HL-60 (cell line): ENCODE measurements at regions not wholly inside any gene's neighbourhood (a gene's known extent, or its start where the extent isn't known, plus 50 kb on each side); places are given as distances from the start of the nearest gene placed in this dataset.

Experiments
- DNase-seq, 2 experiments: peaks; one replicate each; pipeline ENCODE4 v3.0.0-alpha.2; 2010 to 2020; ENCODE audit warnings: low read depth in 1 of 2, low spot score in 1 of 2
- H3K27ac ChIP-seq: fragments of 250-450 bp; sonication (Bioruptor Pico); replicated peaks from 2 replicates; pipeline ENCODE4 v1.5.1; 2020; ENCODE audit warnings: mild to moderate bottlenecking, moderate library complexity
- H3K27me3 ChIP-seq: fragments of 250-450 bp; sonication (Bioruptor Pico); 2 replicates; pipeline ENCODE4 v1.5.1; 2021; ENCODE audit warnings: mild to moderate bottlenecking, moderate library complexity; ENCODE audit not compliant: insufficient read depth, poor library complexity, severe bottlenecking
- H3K4me3 ChIP-seq: replicated peaks from 2 replicates; pipeline ENCODE4 v1.5.1; 2011; ENCODE audit warnings: mild to moderate bottlenecking, control low read depth, low read length; ENCODE audit not compliant: insufficient read depth
- GABPA ChIP-seq: IDR thresholded peaks from 2 replicates; pipeline ENCODE4 v1.6.1; 2012; ENCODE audit warnings: low read depth
- POLR2AphosphoS5 ChIP-seq: IDR thresholded peaks from 2 replicates; pipeline ENCODE4 v1.6.1; 2012; ENCODE audit warnings: low read depth
- REST ChIP-seq: IDR thresholded peaks from 2 replicates; pipeline ENCODE4 v1.6.1; 2012; ENCODE audit warnings: low read depth; ENCODE audit not compliant: insufficient replicate concordance
- SPI1 ChIP-seq: IDR thresholded peaks from 2 replicates; pipeline ENCODE4 v1.6.1; 2012; ENCODE audit warnings: low read depth, mild to moderate bottlenecking, borderline replicate concordance
- TF ChIP-seq, protein P1 (sequence below): IDR thresholded peaks from one replicate; pipeline ENCODE4 v1.5.1; 2011; ENCODE audit warnings: low read length, control low read depth, inconsistent platforms; ENCODE audit not compliant: insufficient read depth

- Histone ChIP-seq H3K4me3 (no peak overlapping the region), H3K27me3 (no peaks in the 10 kb centered on the region), H3K27ac (no peak overlapping the region)
- no peak for TF ChIP-seq REST
- TF ChIP-seq POLR2AphosphoS5, result no peak
- no peak for TF ChIP-seq SPI1
- TF ChIP-seq, protein P1, sequence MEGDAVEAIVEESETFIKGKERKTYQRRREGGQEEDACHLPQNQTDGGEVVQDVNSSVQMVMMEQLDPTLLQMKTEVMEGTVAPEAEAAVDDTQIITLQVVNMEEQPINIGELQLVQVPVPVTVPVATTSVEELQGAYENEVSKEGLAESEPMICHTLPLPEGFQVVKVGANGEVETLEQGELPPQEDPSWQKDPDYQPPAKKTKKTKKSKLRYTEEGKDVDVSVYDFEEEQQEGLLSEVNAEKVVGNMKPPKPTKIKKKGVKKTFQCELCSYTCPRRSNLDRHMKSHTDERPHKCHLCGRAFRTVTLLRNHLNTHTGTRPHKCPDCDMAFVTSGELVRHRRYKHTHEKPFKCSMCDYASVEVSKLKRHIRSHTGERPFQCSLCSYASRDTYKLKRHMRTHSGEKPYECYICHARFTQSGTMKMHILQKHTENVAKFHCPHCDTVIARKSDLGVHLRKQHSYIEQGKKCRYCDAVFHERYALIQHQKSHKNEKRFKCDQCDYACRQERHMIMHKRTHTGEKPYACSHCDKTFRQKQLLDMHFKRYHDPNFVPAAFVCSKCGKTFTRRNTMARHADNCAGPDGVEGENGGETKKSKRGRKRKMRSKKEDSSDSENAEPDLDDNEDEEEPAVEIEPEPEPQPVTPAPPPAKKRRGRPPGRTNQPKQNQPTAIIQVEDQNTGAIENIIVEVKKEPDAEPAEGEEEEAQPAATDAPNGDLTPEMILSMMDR, result no peak
- DNase-seq, result no peak
Observed at GRCh38 chr2:120476141-120476540, 130.2 kb downstream of the INHBB start.

DNA sequence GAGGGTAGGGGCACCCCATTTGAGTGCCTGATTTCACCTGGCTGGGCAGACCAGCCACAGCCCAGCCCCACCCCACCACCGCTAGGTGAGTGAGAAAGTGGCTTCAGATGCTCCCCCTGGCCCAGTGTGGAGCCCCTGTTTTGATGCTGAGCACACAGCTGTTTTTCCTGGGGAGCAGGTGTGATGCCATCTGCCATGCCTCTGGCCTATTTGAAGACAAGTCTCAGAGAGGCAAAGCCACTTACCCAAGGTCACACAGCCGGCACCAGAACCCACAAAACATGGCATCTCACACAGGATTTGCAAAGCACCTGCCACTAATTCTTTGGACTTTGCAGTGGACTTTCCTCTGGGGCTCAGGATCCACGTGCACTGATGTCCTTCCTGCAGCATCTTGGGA lies 131.3 kb downstream of the INHBB start:
- Histone ChIP-seq H3K4me3 (no peak overlapping the region), H3K27me3 (no peaks in the 10 kb centered on the region), H3K27ac (no peak overlapping the region)
- TF ChIP-seq, protein P1, result no peak
- no peak for TF ChIP-seq GABPA
- TF ChIP-seq POLR2AphosphoS5, result no peak
- no peak for TF ChIP-seq SPI1
- TF ChIP-seq REST, result no peak
- DNase-seq, result no peak

GRCh38 chr2:120477831-120478481 lies 132.0 kb downstream of the INHBB start:
- Histone ChIP-seq H3K27me3 (no peaks in the 10 kb centered on the region), H3K4me3 (no peak overlapping the region), H3K27ac (no peak overlapping the region)
- TF ChIP-seq, protein P1, result no peak
- TF ChIP-seq POLR2AphosphoS5, result no peak
- TF ChIP-seq REST, result no peak
- no peak for DNase-seq
